ENCODE measurements at regions not wholly inside any gene's neighbourhood (a gene's known extent, or its start where the extent isn't known, plus 50 kb on each side); places are given as distances from the start of the nearest gene placed in this dataset.
A peak's percentile ranks its signal among the peaks of the same experiment; 100 is the strongest.

DNA sequence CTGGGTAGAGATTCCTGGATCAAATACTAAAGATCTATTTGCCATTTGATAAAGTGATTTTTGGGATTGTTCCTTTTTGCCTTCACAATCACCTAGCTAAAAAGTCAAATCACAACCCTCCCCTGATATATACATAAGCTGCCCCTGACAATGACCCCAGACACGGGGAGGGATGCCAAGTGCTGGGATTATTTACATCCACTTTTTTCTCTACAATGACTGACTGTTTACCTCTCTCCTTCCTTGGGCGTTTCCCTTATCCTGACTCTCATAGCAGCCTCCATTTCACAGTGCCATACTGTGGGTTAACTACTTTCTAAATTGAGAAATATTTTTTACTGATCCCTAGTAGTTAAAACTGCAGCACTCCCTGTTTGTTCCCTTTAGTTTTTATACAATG lies 150.8 kb upstream of the TMEM170B start:
- H3K9me3 ChIP-seq: no peaks in the 10 kb centered on the region
- H3K27ac ChIP-seq: no peak overlapping the region
- peaks cover 17 to 28% of the 10 kb centered on the region in 2 donors for H3K4me1 ChIP-seq (ENCODE audit: control insufficient read depth in 1 of 2, low read depth in 2 of 2)
- DNase-seq (ENCODE audit: low spot score) (no peak), ATAC-seq (ENCODE audit: insufficient number of reproducible peaks, low FRiP score, low read depth) (no peak)
- H3K36me3 ChIP-seq: no peaks in the 10 kb centered on the region
- TF ChIP-seq, protein P1, sequence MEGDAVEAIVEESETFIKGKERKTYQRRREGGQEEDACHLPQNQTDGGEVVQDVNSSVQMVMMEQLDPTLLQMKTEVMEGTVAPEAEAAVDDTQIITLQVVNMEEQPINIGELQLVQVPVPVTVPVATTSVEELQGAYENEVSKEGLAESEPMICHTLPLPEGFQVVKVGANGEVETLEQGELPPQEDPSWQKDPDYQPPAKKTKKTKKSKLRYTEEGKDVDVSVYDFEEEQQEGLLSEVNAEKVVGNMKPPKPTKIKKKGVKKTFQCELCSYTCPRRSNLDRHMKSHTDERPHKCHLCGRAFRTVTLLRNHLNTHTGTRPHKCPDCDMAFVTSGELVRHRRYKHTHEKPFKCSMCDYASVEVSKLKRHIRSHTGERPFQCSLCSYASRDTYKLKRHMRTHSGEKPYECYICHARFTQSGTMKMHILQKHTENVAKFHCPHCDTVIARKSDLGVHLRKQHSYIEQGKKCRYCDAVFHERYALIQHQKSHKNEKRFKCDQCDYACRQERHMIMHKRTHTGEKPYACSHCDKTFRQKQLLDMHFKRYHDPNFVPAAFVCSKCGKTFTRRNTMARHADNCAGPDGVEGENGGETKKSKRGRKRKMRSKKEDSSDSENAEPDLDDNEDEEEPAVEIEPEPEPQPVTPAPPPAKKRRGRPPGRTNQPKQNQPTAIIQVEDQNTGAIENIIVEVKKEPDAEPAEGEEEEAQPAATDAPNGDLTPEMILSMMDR (IDR thresholded peaks at IDR 0.05): no peak
- H3K27me3 ChIP-seq (replicated peaks; ENCODE audit: insufficient read depth): no peaks in the 10 kb centered on the region
- no peak overlapping the region for H3K4me3 ChIP-seq

DNA sequence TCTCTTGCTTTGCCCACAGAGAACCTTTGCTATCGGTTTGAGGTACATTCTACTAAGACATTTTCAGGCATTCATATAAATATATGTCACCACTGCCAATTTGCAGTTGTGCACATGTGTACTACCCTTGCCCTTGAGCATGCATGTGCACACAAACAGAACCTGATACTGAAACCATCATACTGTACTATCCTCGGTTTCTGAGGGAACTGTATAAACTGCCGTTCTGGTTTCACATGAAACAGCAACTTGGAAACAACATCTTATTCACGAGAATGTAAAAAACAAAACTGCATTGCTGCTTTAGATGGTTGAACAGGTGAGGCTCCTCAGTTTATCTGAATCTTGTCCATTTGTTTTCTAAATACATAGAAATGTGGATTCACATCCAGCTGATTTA lies 151.2 kb upstream of the TMEM170B start:
- no peak overlapping the region for H3K27ac ChIP-seq
- no peak for DNase-seq (ENCODE audit: low spot score)
- no peaks in the 10 kb centered on the region for H3K36me3 ChIP-seq
- peaks cover 17 to 28% of the 10 kb centered on the region in 2 donors for H3K4me1 ChIP-seq (ENCODE audit: control insufficient read depth in 1 of 2, low read depth in 2 of 2)
- ATAC-seq (ENCODE audit: insufficient number of reproducible peaks, low FRiP score, low read depth): no peak
- H3K27me3 ChIP-seq (replicated peaks; ENCODE audit: insufficient read depth): no peaks in the 10 kb centered on the region
- H3K9me3 ChIP-seq: no peaks in the 10 kb centered on the region
- H3K4me3 ChIP-seq: no peak overlapping the region
- TF ChIP-seq, protein P1 (IDR thresholded peaks at IDR 0.05): no peak

DNA sequence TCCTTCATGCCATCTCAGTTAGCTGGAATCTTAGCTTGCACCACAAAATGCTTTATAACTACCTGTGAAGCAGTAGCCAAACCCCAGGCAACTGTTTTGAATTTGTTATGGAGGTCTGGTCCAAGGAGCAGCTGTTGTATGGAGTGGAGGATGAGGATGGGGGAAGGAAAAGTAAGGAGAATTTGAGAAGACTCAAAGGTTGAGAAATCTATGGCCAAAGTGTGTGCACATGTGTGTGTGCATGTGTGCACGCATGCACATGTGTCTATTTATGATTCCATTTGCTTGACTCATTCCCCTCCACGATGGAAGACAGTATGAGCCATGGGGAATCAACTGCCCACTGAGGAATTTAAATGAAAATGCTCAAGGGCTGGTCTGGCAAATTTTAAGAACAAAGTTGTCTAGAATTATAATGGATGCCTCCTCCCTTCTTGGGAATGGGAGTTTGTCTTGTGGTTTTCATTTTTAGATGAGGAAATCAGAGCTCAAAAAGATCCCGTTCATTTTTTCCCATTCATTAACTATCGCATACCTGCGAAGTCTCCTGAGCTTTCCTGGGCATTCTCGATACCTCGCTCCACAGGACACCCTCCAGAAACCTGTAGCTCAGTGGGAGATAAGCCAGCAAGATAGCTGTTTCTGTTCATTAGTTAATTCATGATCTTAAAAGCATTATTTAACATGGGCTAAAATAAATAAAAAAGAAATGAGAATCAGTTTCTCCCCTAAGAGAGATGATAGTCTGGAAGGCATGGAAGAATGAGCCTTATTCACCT lies 152.3 kb upstream of the NEDD9 start:
- ATAC-seq (ENCODE audit: insufficient number of reproducible peaks, low FRiP score, low read depth) (no peak), DNase-seq (ENCODE audit: low spot score) (no peak)
- Histone ChIP-seq H3K27me3 (replicated peaks; ENCODE audit: insufficient read depth) (no peaks in the 10 kb centered on the region), H3K9me3 (no peaks in the 10 kb centered on the region), H3K36me3 (no peaks in the 10 kb centered on the region), H3K27ac (peak overlapping the region; percentile 29 to 45), H3K4me3 (no peak overlapping the region), H3K4me1 (ENCODE audit: control insufficient read depth in 1 of 2, low read depth in 2 of 2) (peaks cover 9 to 23% of the 10 kb centered on the region in 2 donors)
- TF ChIP-seq, protein P1 (IDR thresholded peaks at IDR 0.05): no peak

DNA sequence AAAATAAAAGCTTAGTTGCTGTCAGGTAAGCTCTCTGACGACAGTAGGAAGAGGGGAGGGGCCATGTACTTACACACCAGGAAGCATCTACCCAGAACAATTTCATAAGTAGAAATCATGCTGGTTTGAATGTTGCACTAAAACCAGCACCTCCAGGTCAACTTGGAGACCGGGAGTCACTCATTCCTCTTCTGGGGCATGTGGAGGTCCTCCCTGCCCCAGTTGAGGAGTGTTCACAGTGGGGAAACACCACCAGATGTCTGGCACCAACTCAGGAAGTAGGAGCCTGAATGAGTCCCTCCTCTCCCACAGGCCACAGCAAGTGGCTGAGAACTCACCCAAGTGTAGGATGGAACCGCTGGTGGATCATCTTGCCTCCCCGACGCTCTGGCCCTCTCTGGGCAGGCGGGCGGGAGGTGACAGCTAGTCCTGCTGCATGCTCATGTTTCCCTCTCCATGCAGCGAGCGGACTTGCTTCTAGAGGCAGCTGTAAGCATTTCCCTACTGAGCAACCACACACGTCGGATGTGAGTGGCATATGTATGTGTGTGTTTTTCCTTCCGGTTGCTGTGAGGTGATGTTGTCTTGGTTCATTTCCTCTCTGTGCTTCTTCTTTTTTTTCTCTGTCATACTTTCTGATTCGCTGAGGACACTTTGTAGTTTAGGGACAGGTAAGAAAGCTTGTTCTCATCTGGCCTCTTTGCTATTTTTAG lies 149.5 kb upstream of the NEDD9 start:
- peak overlapping the region; percentile 31 for H3K4me3 ChIP-seq
- ATAC-seq (ENCODE audit: insufficient number of reproducible peaks, low FRiP score, low read depth) (no peak), DNase-seq (ENCODE audit: low spot score) (no peak)
- H3K4me1 ChIP-seq (ENCODE audit: control insufficient read depth in 1 of 2, low read depth in 2 of 2): peaks cover 5 to 16% of the 10 kb centered on the region in 2 donors
- no peaks in the 10 kb centered on the region for H3K9me3 ChIP-seq
- H3K36me3 ChIP-seq: no peaks in the 10 kb centered on the region
- no peaks in the 10 kb centered on the region for H3K27me3 ChIP-seq (replicated peaks; ENCODE audit: insufficient read depth)
- TF ChIP-seq, protein P1 (IDR thresholded peaks at IDR 0.05): no peak
- no peak overlapping the region for H3K27ac ChIP-seq

DNA sequence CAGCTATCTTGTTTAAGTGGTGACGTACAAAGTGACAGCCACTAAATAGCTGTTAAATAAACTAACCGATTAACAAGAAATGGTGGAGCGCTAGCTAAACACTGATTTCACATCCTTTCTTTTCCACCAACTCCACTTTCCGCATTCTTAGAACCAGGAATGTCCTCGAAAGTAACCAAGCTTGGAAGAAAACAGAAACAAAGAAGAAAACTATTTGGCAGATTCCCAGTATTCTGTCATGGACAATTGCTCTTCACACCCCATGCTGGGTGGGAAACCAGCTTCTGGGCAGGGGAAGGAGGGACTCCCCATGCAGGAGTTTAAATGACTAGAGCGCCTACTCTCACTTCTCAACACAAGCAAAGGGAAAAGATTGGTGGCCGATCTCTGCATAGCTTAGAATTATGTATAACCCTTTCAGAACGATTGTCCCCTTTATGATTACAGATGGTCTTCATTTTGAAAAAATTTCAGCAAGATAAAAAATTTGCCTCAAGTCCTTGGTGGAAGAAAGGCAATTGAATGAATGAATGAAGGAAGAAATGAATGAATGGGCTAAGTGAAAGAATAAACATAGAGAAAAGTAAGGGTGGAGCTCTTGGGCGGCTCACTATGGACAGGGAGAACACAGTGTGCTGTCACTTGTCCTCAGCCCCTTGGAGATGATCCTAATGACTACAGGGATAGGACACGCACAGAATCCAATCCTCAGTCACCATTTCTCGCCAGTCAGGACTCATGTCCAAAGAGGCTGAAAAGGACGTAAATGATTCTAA lies 148.7 kb upstream of the NEDD9 start:
- no peaks in the 10 kb centered on the region for H3K9me3 ChIP-seq
- no peaks in the 10 kb centered on the region for H3K36me3 ChIP-seq
- no peak overlapping the region for H3K27ac ChIP-seq
- no peaks in the 10 kb centered on the region for H3K27me3 ChIP-seq (replicated peaks; ENCODE audit: insufficient read depth)
- H3K4me1 ChIP-seq (ENCODE audit: control insufficient read depth in 1 of 2, low read depth in 2 of 2): peaks cover 5 to 16% of the 10 kb centered on the region in 2 donors
- DNase-seq (ENCODE audit: low spot score) (no peak), ATAC-seq (ENCODE audit: insufficient number of reproducible peaks, low FRiP score, low read depth) (no peak)
- H3K4me3 ChIP-seq: peak overlapping the region; percentile 31
- TF ChIP-seq, protein P1 (IDR thresholded peaks at IDR 0.05): no peak
